Activated B cell treated with CpG ODN at 0.5 μM for 24 hours (primary cell): ENCODE measurements at regions not wholly inside any gene's neighbourhood (a gene's known extent, or its start where the extent isn't known, plus 50 kb on each side); places are given as distances from the start of the nearest gene placed in this dataset.
"Not testable (repeated sequence)": the region's sequence is repeated elsewhere in the genome, so short reads cannot be mapped to it uniquely, and the experiment has no call there.

Source experiments
- ATAC-seq: fragments of 200-7000 bp; cut with Tn5 transposase; one replicate; pipeline ENCODE4 v1.10.0; 2021; ENCODE audit warnings: low read depth, mild to moderate bottlenecking, moderate library complexity
- CTCF ChIA-PET: fragments of 350-600 bp; sonication (Branson Sonifier 250); formaldehyde crosslinking; loops from one replicate; lab custom pipeline; 2021; ENCODE audit warnings: antibody characterized with exemption; lab: Charles Lee
- POLR2A ChIA-PET: fragments of 350-600 bp; sonication (Branson Sonifier 250); formaldehyde crosslinking; loops from one replicate; lab custom pipeline; 2021; ENCODE audit warnings: antibody characterized with exemption; lab: Charles Lee
- DNase-seq: peaks from one replicate; pipeline ENCODE4 v3.0.0; 2022
- H3K27ac Mint-ChIP-seq: one replicate; pipeline ENCODE4 v1.8.0; 2020; ENCODE audit warnings: mixed read lengths
- H3K27me3 Mint-ChIP-seq: one replicate; pipeline ENCODE4 v1.8.0; 2021; ENCODE audit warnings: mixed read lengths
- H3K36me3 Mint-ChIP-seq: one replicate; pipeline ENCODE4 v1.8.0; 2021; ENCODE audit warnings: low read depth, mixed read lengths
- H3K4me1 Mint-ChIP-seq: one replicate; pipeline ENCODE4 v1.8.0; 2021; ENCODE audit warnings: mixed read lengths
- H3K4me3 Mint-ChIP-seq: one replicate; pipeline ENCODE4 v1.8.0; 2020; ENCODE audit warnings: mild to moderate bottlenecking, mixed read lengths
- H3K9me3 Mint-ChIP-seq: one replicate; pipeline ENCODE4 v1.8.0; 2020; ENCODE audit warnings: mixed read lengths
- CTCF ChIP-seq: fragments of 200-600 bp; IDR thresholded peaks from one replicate; pipeline ENCODE4 v1.8.0; 2022; ENCODE audit warnings: antibody characterized with exemption, mild to moderate bottlenecking
- intact Hi-C: fragments of 100-400 bp; cut with micrococcal nuclease; formaldehyde crosslinking; loops from one replicate; pipeline ENCODE4 v1.15.1; 2024

- H3K9me3 Mint-ChIP-seq = no peaks in the 10 kb centered on the region
- H3K27me3 Mint-ChIP-seq = no peaks in the 10 kb centered on the region
- H3K36me3 Mint-ChIP-seq = no peaks in the 10 kb centered on the region
- POLR2A ChIA-PET = no interaction called here
- ATAC-seq (no peak), DNase-seq (no peak)
- no peak overlapping the region for H3K4me3 Mint-ChIP-seq
- no peak overlapping the region for H3K27ac Mint-ChIP-seq
- CTCF ChIA-PET = no interaction called here
- no peak for TF ChIP-seq CTCF
- intact Hi-C loops = no loop called here
- H3K4me1 Mint-ChIP-seq = no peaks in the 10 kb centered on the region
These were observed 89.8 kb upstream of the PRKD1 start for GRCh38 chr14:30017370-30017993.

DNA sequence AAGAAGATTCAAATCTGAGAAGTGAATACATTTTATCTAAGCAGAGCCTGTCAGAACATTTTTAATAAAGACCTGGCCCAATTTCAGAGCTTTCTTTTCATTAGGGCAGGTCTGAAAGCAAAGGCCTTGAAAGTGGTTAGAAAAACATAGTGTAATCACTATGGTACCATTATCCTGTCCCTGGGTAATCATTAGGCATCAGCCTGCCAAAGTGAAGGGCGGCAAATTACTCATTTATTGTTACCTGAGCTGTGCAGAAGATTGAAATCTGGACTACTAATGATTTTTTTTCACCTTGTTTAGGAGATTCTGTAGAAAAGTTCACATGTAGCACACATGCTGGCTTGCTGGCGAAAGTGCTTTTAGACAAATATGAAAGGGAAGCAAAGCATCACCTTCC is 92.6 kb upstream of the PRKD1 start:
- CTCF ChIA-PET = no interaction called here
- intact Hi-C loops = no loop called here
- no peak overlapping the region for H3K4me3 Mint-ChIP-seq

DNA sequence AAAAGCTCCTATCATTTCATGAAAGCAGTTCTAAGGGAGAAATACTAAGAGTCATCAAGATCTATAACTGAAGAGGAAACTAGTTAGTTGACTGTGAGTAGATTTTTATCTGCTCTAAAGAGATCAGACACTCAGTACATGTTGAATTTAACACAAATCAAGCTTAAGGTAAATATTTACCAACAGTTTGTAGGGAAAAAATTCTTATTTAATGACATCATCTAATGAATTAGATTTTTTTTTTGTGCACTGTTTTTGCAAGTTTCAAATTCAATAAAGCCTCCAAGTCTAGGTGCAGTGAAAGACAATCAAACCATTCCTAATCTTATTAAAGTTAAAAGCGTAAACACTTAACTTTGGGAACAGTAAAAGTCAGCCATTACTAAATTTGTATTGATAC is 93.0 kb upstream of the PRKD1 start:
- DNase-seq = no peak
- Mint-ChIP-seq H3K27ac (no peak overlapping the region), H3K4me1 (no peaks in the 10 kb centered on the region), H3K36me3 (no peaks in the 10 kb centered on the region), H3K4me3 (no peak overlapping the region), H3K27me3 (no peaks in the 10 kb centered on the region), H3K9me3 (no peaks in the 10 kb centered on the region)
- no peak for TF ChIP-seq CTCF
- CTCF ChIA-PET = no interaction called here
- intact Hi-C loops = no loop called here
- POLR2A ChIA-PET = no interaction called here
- no peak for ATAC-seq

More for the DNA sequence above, 92.6 kb upstream of the PRKD1 start:
- no peaks in the 10 kb centered on the region for H3K9me3 Mint-ChIP-seq
- H3K4me1 Mint-ChIP-seq = no peaks in the 10 kb centered on the region
- no peak overlapping the region for H3K27ac Mint-ChIP-seq
- no peaks in the 10 kb centered on the region for H3K27me3 Mint-ChIP-seq
- POLR2A ChIA-PET = no interaction called here
- no peak for ATAC-seq
- TF ChIP-seq CTCF = no peak
- DNase-seq = no peak
- H3K36me3 Mint-ChIP-seq = no peaks in the 10 kb centered on the region

DNA sequence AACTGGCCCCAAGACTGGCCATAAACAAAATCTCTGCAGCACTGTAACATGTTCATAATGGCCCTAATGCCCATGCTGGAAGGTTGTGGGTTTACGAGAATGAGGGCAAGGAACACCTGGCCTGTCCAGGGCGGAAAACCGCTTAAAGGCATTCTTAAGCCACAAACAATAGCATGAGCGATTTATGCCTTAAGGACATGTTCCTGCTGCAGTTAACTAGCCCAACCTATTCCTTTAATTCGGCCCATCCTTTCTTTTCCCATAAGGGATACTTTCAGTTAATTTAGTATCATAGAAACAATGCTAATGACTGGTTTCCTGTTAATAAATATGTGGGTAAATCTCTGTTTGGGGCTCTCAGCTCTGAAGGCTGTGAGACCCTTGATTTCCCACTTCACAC is 95.7 kb upstream of the PRKD1 start:
- H3K4me3 Mint-ChIP-seq, CTCF ChIA-PET, H3K9me3 Mint-ChIP-seq, H3K27me3 Mint-ChIP-seq, H3K27ac Mint-ChIP-seq, POLR2A ChIA-PET, intact Hi-C loops, DNase-seq, H3K4me1 Mint-ChIP-seq, ATAC-seq, H3K36me3 Mint-ChIP-seq: not testable (repeated sequence)

GRCh38 chr14:30034152-30034551 is 106.5 kb upstream of the PRKD1 start:
- TF ChIP-seq CTCF = no peak
- ChIA-PET CTCF (no interaction called here), POLR2A (no interaction called here)
- Mint-ChIP-seq H3K9me3 (peaks cover 10% of the 10 kb centered on the region), H3K4me3 (no peak overlapping the region), H3K36me3 (no peaks in the 10 kb centered on the region), H3K27ac (no peak overlapping the region), H3K27me3 (no peaks in the 10 kb centered on the region), H3K4me1 (no peaks in the 10 kb centered on the region)
- DNase-seq = no peak
- ATAC-seq = no peak
- intact Hi-C loops = no loop called here

- no peaks in the 10 kb centered on the region for H3K4me1 Mint-ChIP-seq
- no peak overlapping the region for H3K4me3 Mint-ChIP-seq
- H3K27me3 Mint-ChIP-seq = no peaks in the 10 kb centered on the region
- no peaks in the 10 kb centered on the region for H3K36me3 Mint-ChIP-seq
- H3K27ac Mint-ChIP-seq = no peak overlapping the region
- peaks cover 6% of the 10 kb centered on the region for H3K9me3 Mint-ChIP-seq
- POLR2A ChIA-PET = no interaction called here
- CTCF ChIA-PET = no interaction called here
- intact Hi-C loops = no loop called here
- no peak for DNase-seq
- ATAC-seq = no peak
- no peak for TF ChIP-seq CTCF
These were observed 107.7 kb upstream of the PRKD1 start for GRCh38 chr14:30035361-30035760.
